K562 (cell line): ENCODE measurements at regions not wholly inside any gene's neighbourhood (a gene's known extent, or its start where the extent isn't known, plus 50 kb on each side); places are given as distances from the start of the nearest gene placed in this dataset.
A peak's percentile ranks its signal among the peaks of the same experiment; 100 is the strongest.

Source experiments
- CREM ChIP-seq: IDR thresholded peaks from 2 replicates; pipeline ENCODE4 v1.6.1; 2014; ENCODE audit warnings: antibody characterized with exemption, low read depth
- DACH1 ChIP-seq: fragments of 450-650 bp; IDR thresholded peaks from 2 replicates; pipeline ENCODE4 v1.6.1; 2018; ENCODE audit not compliant: partially characterized antibody
- FOXK1 ChIP-seq: sonication (generic); formaldehyde crosslinking; IDR thresholded peaks from 2 replicates; pipeline ENCODE4 v1.8.0; 2022; ENCODE audit warnings: missing genetic modification reagents, mild to moderate bottlenecking, borderline replicate concordance
- PBX2 ChIP-seq, 2 experiments: IDR thresholded peaks in 1 of 2; conservative IDR thresholded peaks in 1 of 2; 2 replicates each; pipeline ENCODE4 v1.6.1; 2016; ENCODE audit warnings: low read depth in 2 of 2, mild to moderate bottlenecking in 1 of 2, missing compliant biosample characterization in 1 of 2, missing genetic modification characterization in 1 of 2, moderate library complexity in 1 of 2
- RCOR1 ChIP-seq, 2 experiments: IDR thresholded peaks; 2 replicates each; pipeline ENCODE4 v1.6.1; 2012; ENCODE audit warnings: low read depth in 2 of 2, low read length in 2 of 2, borderline replicate concordance in 1 of 2, improper control_type of control experiment in 1 of 2
- THAP7 ChIP-seq: fragments of 250-450 bp; sonication (Bioruptor Pico); IDR thresholded peaks from 2 replicates; pipeline ENCODE4 v1.5.0; 2021
- VEZF1 ChIP-seq: fragments of 200-800 bp; sonication (Bioruptor generic); IDR thresholded peaks from 2 replicates; pipeline ENCODE4 v1.6.1; 2017; ENCODE audit warnings: missing genetic modification characterization, missing compliant biosample characterization
- ZNF398 ChIP-seq: fragments of 250-450 bp; sonication (Bioruptor Pico); IDR thresholded peaks from 2 replicates; pipeline ENCODE4 v1.8.0; 2021; ENCODE audit warnings: moderate library complexity, mild to moderate bottlenecking, inconsistent platforms
- TF ChIP-seq, protein P1 (sequence below): fragments of 450-650 bp; IDR thresholded peaks from 2 replicates; pipeline ENCODE4 v1.6.1; 2017; ENCODE audit warnings: mild to moderate bottlenecking, moderate library complexity
- TF ChIP-seq, protein P2 (sequence below): fragments of 450-650 bp; IDR thresholded peaks from 2 replicates; pipeline ENCODE4 v1.6.1; 2016; ENCODE audit warnings: low read depth

GRCh38 chr2:235433860-235434259 is 60.0 kb upstream of the AGAP1 start (continued):
- TF ChIP-seq, protein P1, sequence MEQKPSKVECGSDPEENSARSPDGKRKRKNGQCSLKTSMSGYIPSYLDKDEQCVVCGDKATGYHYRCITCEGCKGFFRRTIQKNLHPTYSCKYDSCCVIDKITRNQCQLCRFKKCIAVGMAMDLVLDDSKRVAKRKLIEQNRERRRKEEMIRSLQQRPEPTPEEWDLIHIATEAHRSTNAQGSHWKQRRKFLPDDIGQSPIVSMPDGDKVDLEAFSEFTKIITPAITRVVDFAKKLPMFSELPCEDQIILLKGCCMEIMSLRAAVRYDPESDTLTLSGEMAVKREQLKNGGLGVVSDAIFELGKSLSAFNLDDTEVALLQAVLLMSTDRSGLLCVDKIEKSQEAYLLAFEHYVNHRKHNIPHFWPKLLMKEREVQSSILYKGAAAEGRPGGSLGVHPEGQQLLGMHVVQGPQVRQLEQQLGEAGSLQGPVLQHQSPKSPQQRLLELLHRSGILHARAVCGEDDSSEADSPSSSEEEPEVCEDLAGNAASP, result no peak
- TF ChIP-seq ZNF398 (CRISPR knock-in tag) (no peak), RCOR1 (IDR thresholded peaks at IDR 0.05; ENCODE audit: borderline replicate concordance in 1 of 2, low read depth in 2 of 2, low read length in 2 of 2) (peak in 1 of 2 experiments; percentile 36; a peak in 1 of 4 replicates), VEZF1 (peak; percentile 19; the same call in 1 of the 2 replicates), THAP7 (CRISPR knock-in tag) (no peak), FOXK1 (CRISPR knock-in tag) (no peak), PBX2 (CRISPR knock-in tag; IDR thresholded peaks at IDR 0.05; ENCODE audit: low read depth) (no peak), PBX2 (tag; conservative IDR thresholded peaks at IDR 0.05; ENCODE audit: low read depth) (peak; percentile 94), CREM (0 out of 2 replicates have a peak, but pooled peaks have one; percentile 18), DACH1 (no peak)
- TF ChIP-seq, protein P2, sequence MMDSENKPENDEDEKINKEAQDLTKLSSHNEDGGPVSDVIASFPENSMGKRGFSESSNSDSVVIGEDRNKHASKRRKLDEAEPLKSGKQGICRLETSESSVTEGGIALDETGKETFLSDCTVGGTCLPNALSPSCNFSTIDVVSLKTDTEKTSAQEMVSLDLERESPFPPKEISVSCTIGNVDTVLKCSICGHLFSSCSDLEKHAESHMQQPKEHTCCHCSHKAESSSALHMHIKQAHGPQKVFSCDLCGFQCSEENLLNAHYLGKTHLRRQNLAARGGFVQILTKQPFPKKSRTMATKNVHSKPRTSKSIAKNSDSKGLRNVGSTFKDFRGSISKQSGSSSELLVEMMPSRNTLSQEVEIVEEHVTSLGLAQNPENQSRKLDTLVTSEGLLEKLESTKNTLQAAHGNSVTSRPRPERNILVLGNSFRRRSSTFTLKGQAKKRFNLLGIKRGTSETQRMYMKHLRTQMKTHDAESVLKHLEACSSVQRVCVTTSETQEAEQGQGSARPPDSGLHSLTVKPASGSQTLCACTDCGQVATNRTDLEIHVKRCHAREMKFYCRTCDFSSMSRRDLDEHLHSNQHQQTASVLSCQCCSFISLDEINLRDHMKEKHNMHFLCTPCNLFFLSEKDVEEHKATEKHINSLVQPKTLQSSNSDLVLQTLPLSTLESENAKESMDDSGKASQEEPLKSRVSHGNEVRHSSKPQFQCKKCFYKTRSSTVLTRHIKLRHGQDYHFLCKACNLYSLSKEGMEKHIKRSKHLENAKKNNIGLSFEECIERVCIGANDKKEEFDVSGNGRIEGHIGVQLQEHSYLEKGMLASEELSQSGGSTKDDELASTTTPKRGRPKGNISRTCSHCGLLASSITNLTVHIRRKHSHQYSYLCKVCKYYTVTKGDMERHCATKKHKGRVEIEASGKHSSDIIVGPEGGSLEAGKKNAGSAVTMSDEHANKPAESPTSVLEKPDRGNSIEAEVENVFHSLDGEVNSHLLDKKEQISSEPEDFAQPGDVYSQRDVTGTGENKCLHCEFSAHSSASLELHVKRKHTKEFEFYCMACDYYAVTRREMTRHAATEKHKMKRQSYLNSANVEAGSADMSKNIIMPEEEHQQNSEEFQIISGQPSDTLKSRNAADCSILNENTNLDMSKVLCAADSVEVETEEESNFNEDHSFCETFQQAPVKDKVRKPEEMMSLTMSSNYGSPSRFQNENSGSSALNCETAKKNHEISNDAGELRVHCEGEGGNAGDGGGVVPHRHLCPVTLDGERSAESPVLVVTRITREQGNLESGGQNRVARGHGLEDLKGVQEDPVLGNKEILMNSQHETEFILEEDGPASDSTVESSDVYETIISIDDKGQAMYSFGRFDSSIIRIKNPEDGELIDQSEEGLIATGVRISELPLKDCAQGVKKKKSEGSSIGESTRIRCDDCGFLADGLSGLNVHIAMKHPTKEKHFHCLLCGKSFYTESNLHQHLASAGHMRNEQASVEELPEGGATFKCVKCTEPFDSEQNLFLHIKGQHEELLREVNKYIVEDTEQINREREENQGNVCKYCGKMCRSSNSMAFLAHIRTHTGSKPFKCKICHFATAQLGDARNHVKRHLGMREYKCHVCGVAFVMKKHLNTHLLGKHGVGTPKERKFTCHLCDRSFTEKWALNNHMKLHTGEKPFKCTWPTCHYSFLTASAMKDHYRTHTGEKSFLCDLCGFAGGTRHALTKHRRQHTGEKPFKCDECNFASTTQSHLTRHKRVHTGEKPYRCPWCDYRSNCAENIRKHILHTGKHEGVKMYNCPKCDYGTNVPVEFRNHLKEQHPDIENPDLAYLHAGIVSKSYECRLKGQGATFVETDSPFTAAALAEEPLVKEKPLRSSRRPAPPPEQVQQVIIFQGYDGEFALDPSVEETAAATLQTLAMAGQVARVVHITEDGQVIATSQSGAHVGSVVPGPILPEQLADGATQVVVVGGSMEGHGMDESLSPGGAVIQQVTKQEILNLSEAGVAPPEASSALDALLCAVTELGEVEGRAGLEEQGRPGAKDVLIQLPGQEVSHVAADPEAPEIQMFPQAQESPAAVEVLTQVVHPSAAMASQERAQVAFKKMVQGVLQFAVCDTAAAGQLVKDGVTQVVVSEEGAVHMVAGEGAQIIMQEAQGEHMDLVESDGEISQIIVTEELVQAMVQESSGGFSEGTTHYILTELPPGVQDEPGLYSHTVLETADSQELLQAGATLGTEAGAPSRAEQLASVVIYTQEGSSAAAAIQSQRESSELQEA, result no peak
